Activated B cell treated with CpG ODN at 0.5 μM for 24 hours (primary cell): ENCODE measurements at regions not wholly inside any gene's neighbourhood (a gene's known extent, or its start where the extent isn't known, plus 50 kb on each side); places are given as distances from the start of the nearest gene placed in this dataset.

Experiments used
- ATAC-seq: fragments of 200-7000 bp; cut with Tn5 transposase; one replicate; pipeline ENCODE4 v1.10.0; 2021; ENCODE audit warnings: low read depth, mild to moderate bottlenecking, moderate library complexity
- CTCF ChIA-PET: fragments of 350-600 bp; sonication (Branson Sonifier 250); formaldehyde crosslinking; loops from one replicate; lab custom pipeline; 2021; ENCODE audit warnings: antibody characterized with exemption; lab: Charles Lee
- POLR2A ChIA-PET: fragments of 350-600 bp; sonication (Branson Sonifier 250); formaldehyde crosslinking; loops from one replicate; lab custom pipeline; 2021; ENCODE audit warnings: antibody characterized with exemption; lab: Charles Lee
- DNase-seq: peaks from one replicate; pipeline ENCODE4 v3.0.0; 2022
- H3K27ac Mint-ChIP-seq: one replicate; pipeline ENCODE4 v1.8.0; 2020; ENCODE audit warnings: mixed read lengths
- H3K27me3 Mint-ChIP-seq: one replicate; pipeline ENCODE4 v1.8.0; 2021; ENCODE audit warnings: mixed read lengths
- H3K36me3 Mint-ChIP-seq: one replicate; pipeline ENCODE4 v1.8.0; 2021; ENCODE audit warnings: low read depth, mixed read lengths
- H3K4me1 Mint-ChIP-seq: one replicate; pipeline ENCODE4 v1.8.0; 2021; ENCODE audit warnings: mixed read lengths
- H3K4me3 Mint-ChIP-seq: one replicate; pipeline ENCODE4 v1.8.0; 2020; ENCODE audit warnings: mild to moderate bottlenecking, mixed read lengths
- H3K9me3 Mint-ChIP-seq: one replicate; pipeline ENCODE4 v1.8.0; 2020; ENCODE audit warnings: mixed read lengths
- intact Hi-C: fragments of 100-400 bp; cut with micrococcal nuclease; formaldehyde crosslinking; loops from one replicate; pipeline ENCODE4 v1.15.1; 2024
- TF ChIP-seq, protein P1 (sequence below): fragments of 200-600 bp; IDR thresholded peaks from one replicate; pipeline ENCODE4 v1.8.0; 2022; ENCODE audit warnings: antibody characterized with exemption, mild to moderate bottlenecking

DNA sequence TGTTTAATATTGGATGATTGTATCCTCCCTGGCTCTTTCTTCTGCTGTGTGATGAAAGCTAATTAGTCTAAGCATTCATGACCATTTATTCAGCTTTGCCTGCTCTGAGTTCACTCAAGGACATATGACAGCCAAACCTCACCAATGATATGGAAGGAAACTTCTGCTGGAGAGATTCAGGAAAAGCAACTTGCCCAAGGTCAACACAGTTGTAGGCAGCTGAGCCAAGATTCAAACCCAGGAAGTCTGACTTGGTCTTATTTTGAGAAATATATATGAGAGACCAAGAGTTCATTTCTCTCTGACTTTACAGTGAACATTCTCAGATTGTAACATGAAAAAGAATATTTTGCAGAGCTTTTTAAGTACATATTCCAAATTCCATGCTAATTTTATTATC, 1588.5 kb upstream of the PIK3C3 start:
- ChIA-PET POLR2A (no interaction called here), CTCF (no interaction called here)
- H3K27me3 Mint-ChIP-seq = no peaks in the 10 kb centered on the region
- TF ChIP-seq, protein P1, sequence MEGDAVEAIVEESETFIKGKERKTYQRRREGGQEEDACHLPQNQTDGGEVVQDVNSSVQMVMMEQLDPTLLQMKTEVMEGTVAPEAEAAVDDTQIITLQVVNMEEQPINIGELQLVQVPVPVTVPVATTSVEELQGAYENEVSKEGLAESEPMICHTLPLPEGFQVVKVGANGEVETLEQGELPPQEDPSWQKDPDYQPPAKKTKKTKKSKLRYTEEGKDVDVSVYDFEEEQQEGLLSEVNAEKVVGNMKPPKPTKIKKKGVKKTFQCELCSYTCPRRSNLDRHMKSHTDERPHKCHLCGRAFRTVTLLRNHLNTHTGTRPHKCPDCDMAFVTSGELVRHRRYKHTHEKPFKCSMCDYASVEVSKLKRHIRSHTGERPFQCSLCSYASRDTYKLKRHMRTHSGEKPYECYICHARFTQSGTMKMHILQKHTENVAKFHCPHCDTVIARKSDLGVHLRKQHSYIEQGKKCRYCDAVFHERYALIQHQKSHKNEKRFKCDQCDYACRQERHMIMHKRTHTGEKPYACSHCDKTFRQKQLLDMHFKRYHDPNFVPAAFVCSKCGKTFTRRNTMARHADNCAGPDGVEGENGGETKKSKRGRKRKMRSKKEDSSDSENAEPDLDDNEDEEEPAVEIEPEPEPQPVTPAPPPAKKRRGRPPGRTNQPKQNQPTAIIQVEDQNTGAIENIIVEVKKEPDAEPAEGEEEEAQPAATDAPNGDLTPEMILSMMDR = no peak
- no peak for ATAC-seq
- no peak overlapping the region for H3K27ac Mint-ChIP-seq
- no peaks in the 10 kb centered on the region for H3K36me3 Mint-ChIP-seq
- no peak overlapping the region for H3K4me3 Mint-ChIP-seq
- no peak for DNase-seq
- H3K9me3 Mint-ChIP-seq = peaks cover 2% of the 10 kb centered on the region
- no peaks in the 10 kb centered on the region for H3K4me1 Mint-ChIP-seq
- intact Hi-C loops = no loop called here

DNA sequence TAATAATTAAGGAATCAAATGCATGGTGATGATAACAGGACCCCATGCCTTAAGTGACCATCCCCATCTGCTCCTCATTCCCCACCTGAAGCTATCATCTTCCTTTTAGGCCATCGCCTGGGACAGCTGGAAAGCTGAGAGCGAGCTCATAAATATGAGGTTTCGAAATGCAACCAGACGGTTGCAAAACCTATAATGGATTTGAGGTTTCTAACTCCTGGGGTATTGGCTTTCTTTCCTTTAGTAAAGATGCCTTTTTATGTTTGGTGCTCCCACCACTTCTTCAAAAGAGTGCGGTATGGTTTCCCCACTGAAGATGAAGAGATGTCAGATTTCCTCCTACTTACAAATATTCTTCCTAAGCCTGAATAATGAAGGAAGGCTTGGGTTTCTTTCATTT, 1589.5 kb upstream of the PIK3C3 start:
- Mint-ChIP-seq H3K4me3 (no peak overlapping the region), H3K4me1 (no peaks in the 10 kb centered on the region), H3K27me3 (no peaks in the 10 kb centered on the region), H3K27ac (no peak overlapping the region), H3K36me3 (no peaks in the 10 kb centered on the region), H3K9me3 (peaks cover 2% of the 10 kb centered on the region)
- POLR2A ChIA-PET = no interaction called here
- DNase-seq = no peak
- no peak for ATAC-seq
- CTCF ChIA-PET = no interaction called here
- TF ChIP-seq, protein P1 = no peak
- intact Hi-C loops = no loop called here

DNA sequence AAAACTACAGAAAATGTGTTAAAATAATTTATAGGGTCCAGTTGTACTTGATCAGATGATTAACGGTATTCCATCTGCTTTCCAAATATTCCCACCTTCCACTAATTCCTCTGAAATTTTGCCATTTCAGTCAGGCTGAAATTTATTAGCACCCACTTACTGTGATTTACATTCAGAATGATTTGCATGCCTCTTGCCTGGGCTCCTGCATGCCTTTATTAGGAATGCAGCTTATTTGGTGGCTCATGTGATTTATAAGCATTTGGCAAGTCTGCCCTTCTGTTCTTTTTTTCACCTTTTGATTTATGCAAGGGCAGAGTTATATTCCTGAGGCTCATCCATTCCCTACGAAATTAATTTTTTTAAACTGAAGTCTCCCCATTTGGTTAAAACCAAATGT, 1594.5 kb upstream of the PIK3C3 start:
- CTCF ChIA-PET = no interaction called here
- POLR2A ChIA-PET = no interaction called here
- no peak for DNase-seq
- Mint-ChIP-seq H3K27me3 (no peaks in the 10 kb centered on the region), H3K9me3 (peaks cover 5% of the 10 kb centered on the region), H3K4me3 (no peak overlapping the region), H3K4me1 (no peaks in the 10 kb centered on the region), H3K36me3 (no peaks in the 10 kb centered on the region), H3K27ac (no peak overlapping the region)
- TF ChIP-seq, protein P1 = no peak
- intact Hi-C loops = no loop called here
- ATAC-seq = no peak

DNA sequence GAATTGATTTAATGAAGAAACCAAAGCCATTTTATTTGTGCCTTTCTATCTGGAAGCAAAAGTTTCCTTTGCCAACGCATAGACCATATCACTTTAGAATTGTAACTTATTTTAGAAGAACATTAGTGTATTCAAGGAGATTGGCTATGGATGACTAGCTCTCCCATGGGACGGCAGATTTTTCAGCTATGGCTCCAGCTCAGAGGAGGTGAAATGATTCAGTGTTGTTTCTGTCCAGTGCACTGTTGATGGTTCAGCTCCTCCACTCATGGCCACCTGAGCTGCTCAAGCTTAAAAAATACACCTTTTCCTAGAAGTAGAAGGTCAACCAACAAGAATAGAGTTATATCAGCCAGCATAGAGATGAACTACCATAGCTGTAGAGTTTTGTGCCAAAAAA, 1597.5 kb upstream of the PIK3C3 start:
- Mint-ChIP-seq H3K27me3 (no peaks in the 10 kb centered on the region), H3K4me1 (no peaks in the 10 kb centered on the region), H3K4me3 (no peak overlapping the region), H3K9me3 (peaks cover 11% of the 10 kb centered on the region), H3K27ac (no peak overlapping the region), H3K36me3 (no peaks in the 10 kb centered on the region)
- intact Hi-C loops = no loop called here
- TF ChIP-seq, protein P1 = no peak
- DNase-seq = no peak
- ChIA-PET POLR2A (no interaction called here), CTCF (no interaction called here)
- no peak for ATAC-seq

DNA sequence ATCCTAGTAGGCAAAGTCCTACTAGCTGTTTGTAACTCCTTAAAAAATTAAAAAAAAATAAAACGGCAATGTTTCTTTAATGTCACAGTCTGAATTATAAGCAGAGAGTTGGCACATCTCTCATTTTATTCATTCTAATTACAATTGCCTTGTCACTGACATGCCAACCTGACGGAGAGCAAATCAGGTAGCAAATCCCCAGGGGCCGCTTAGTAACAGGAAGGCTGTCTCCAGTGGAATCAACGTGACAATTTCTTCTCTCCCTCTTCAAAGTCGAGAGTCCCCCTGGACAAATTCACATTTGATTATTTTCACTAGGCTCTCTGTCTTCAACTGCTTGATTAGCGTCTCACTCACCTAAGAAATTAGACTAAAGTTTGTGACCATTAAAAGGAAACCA, 1598.9 kb upstream of the PIK3C3 start:
- intact Hi-C loops = no loop called here
- Mint-ChIP-seq H3K4me3 (no peak overlapping the region), H3K27me3 (no peaks in the 10 kb centered on the region), H3K27ac (no peak overlapping the region), H3K36me3 (no peaks in the 10 kb centered on the region), H3K9me3 (peaks cover 13% of the 10 kb centered on the region), H3K4me1 (no peaks in the 10 kb centered on the region)
- CTCF ChIA-PET = no interaction called here
- ATAC-seq = no peak
- no peak for DNase-seq
- TF ChIP-seq, protein P1 = no peak
- POLR2A ChIA-PET = no interaction called here
